Fibroblast of upper back skin (primary cell): ENCODE measurements at regions not wholly inside any gene's neighbourhood (a gene's known extent, or its start where the extent isn't known, plus 50 kb on each side); places are given as distances from the start of the nearest gene placed in this dataset.

ENCODE experiments used
- DNase-seq: peaks from one replicate; pipeline ENCODE4 v3.0.0-alpha.2; 2013

DNA sequence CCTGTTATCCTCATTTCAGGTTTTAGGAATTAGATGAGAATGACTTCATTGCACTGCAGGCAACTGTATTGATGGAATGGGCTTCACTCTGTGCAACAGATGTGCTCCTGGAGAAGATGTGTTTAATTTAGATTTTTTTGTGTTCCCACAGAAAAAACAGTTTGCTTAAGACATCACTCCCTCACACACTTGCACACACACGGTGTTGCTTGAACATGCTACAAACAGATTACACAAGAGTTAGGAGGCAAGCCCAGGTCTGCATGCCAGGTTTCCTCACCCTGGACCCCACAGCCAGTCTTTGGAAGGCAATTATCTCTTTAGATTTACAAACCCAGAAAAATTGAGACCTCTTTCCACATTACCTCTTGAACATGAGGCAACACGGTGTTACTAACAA, 93.7 kb upstream of the KLHL29 start:
- peak; percentile 54 for DNase-seq

DNA sequence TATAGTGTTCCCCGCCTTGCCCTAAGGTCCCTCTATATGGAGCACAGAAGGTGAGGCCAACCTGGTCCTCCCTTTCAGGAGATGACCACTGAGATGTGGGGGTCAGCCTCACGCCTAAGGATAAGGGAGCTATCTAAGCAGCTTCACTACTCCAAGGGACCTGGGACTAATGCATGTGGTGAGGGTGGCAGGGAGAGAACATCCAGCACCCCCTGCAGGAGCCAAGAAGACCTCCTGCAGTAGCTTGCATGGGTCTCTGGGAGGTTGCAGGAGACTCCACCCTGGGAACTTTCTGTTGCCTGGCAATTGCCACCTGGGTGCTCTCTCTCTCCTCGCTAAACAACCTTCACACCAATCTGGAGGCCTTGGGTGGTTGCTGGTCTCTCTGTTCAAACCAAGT, 93.0 kb upstream of the KLHL29 start:
- DNase-seq = no peak

DNA sequence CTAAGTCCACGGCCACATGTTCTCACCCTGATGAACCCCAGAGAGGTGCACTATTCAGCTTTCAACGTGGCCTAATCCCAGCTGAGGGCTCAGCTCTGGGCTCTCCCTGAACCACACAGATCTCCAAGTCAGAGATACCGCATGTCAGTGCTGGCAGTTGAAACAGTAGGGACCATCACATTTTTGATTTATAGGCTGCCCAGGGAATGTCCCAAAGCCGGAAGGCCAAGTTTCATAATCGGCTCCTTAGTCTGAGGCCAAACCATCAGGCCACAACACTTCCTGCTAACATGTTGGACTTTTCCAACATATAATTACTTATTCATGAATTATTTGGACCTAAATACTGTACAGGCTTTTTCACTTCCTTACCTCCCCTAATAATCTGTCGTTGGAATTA, 91.9 kb upstream of the KLHL29 start:
- peak; percentile 66 for DNase-seq

DNA sequence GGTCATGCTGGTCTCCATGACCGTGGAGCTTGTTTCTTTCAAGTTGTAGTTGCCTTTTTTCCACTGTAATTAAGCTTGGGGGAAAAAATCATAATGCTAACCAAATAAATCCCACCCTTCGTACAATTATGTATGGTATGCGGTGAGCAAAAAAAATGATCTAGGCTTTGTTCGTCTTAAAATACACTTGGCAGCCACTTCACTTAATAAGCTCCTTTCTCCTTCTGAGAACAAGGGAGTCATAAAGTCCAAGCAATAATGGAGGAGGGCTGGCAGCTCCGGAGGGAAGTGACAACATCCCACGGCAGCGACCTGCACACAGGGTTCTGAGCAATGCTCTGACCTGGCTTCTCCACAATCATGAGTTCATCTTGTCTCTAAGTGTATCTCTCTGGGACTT, 91.2 kb upstream of the KLHL29 start:
- peak; percentile 39 for DNase-seq

DNA sequence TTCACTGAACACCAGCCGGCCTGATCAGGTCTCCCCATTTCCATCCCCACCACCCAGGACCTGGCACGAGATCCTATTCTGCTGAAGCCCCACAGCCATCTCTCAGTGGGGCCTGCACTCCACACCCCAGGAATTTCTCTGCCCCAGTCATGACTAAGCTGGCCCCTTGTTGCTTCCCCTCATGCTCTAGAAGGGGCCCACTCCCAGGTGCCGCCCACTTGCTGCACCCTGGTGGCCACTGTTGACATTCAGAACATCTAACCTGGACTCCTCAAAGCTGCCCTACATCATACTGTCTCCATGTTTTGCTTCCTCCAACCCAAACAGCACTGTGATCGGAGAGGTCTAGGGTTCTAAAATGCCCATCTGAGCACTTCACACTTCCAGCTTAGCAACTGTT, 90.7 kb upstream of the KLHL29 start:
- DNase-seq = no peak

DNA sequence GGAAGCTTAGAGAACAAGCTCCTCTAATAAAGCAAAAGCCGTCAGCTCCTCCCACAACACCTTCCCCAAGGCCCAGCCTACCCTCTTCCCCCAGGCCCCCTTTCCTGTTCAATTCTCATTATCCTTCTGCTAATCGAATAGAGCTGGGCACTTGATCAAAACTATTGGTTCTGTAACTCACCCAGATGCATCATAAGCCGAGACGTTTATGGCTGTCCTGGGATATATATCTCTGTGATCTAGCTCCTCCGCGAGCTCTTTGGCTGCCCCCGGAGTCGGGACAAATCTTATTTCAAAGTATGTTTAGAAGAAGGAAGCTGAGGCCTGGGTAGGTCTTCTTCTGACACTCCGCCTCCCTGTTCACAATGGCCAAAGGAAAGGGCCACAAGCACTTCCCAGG, 88.3 kb upstream of the KLHL29 start:
- DNase-seq = no peak

DNA sequence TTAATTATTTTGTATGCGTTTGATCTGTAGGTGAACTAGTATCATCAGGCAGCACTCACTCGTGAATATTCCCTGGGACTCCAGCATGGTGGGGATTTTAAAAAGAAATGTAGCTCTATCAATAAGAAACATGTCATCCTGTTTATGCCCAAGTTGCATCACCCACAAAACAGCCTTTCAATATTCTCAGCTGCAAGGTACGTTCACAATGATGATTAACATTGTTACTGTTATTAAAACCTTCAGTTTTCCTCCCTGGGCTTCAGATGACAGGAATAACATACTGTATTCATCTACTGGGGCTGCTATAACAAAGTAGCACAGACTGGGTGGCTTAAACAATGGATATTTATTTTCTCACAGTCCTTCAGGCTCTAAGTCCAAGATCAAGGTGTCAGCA, 87.9 kb upstream of the KLHL29 start:
- no peak for DNase-seq

DNA sequence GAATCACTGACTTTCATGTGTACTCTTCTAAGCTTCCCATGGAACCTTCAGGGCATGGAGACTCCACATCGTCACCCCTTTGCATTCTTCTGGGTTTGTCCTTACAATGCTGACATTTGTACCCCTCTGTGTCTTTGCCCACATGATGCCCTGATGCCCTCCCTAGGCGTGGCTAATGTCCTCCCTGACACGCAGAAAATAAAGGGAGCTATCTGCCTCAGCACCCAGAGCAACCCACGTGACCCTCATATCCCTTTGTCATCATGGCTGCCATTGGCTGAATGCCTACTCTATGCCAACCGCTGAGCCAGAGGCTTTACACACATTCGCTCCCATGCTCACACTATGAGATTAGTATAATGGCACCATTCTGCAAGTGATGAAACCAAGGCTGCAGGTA, 86.4 kb upstream of the KLHL29 start:
- DNase-seq = no peak

DNA sequence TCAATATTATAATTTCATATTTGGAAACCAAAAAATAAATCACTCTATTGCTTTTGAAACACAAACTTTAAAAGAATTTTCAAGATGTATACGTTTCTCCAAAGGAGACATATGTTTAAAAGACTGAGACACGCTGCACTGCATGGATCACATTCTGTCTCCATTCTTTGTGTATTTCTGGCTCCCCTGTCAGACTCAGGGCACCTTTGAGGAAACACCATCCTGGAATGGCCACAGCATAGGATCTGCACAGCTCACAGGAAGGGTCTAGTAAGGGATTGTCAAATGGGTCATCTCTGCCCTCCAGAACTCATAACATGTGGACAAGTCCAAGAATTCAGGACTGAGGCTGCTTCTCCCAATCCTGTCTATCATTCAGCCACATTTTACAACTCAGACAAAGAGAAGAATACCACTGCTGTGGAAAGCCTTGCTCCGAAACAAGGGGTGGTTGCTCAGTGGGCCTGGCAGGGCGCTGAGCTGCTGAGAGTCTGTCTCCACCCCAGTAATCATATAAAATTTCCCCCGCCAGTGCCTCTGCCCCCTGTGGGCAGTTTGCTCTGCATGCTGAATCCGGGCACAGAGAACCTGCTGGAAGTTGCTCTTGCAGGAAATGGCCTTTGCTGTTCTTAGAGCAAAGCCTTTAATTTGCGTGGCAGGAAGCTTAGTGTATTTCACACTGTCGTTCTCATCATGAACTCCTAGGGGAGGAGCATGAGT, 85.3 kb upstream of the KLHL29 start:
- DNase-seq = no peak

DNA sequence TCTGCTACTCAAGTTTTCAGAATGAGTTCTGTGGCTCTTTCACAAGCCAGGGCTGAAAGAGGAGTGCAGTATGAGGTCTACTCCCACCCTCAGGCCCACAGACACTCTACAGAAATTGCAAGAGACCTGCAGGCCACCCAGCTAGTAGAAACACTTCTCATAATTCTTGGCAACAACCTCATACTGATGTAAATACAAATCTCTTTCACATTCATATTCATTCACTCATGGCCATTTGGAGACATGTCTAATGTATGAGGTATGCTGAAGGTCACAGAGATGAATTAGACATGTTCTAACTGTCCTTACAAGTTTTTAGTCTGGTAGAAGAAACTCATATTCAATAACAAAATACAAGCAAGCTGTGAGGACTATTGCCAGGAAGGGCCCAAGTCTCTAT, 83.8 kb upstream of the KLHL29 start:
- peak; percentile 79 for DNase-seq

DNA sequence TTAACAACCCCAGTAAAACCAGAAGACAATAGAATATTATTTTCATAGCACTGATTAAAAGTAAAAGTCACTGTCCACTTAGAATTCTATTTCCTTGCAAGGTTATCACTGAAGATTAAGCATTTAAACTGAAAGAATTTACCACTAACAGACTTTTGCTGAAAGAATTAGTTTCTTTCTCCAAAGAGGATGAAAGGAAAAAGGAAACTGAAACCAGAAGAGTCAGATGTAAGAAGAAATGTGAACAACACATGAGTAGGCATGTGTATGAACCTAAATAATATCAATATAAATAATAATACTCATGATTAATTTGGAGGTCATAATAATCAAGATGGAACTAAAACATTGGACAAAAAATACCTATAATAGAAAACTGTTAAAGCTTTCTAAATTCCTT, 82.4 kb upstream of the KLHL29 start:
- DNase-seq = no peak

DNA sequence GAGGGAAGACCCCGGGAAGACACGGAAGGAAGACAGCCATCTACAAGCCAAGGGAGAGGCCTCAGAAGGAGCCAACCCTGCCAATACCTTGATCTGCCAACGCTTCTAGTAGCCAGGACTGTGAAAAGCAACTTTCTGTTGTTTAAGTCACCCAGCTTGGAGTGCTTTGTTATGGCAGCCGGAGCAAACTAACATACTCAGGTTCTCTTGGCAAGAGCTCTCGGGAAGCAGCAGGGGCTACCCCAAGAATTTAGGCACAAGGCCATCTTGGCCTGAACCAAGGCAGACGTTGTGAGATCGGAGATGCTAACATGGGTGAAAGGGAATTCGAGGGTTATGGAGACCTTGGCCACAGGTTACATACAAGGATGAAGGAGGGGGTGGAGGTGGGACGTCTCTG, 78.6 kb upstream of the KLHL29 start:
- DNase-seq = no peak

DNA sequence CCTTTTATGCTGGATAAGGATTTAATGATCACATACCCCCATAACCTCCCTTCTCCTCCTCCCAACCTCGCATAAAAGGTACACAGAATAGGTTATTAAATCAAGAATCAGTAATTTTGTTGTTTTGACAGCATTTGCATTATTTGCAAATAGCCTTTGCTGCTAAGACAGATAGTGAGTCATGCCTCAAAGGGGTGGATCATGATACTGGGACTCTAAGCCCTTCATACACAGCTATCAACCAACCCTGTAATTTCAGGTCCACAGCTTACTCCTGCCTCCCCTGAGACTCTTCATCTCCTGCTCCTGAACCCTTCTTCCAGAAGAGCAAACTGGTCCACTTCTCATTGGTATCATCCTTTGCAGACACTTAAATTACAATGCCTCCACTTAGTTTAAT, 73.8 kb upstream of the KLHL29 start:
- no peak for DNase-seq

DNA sequence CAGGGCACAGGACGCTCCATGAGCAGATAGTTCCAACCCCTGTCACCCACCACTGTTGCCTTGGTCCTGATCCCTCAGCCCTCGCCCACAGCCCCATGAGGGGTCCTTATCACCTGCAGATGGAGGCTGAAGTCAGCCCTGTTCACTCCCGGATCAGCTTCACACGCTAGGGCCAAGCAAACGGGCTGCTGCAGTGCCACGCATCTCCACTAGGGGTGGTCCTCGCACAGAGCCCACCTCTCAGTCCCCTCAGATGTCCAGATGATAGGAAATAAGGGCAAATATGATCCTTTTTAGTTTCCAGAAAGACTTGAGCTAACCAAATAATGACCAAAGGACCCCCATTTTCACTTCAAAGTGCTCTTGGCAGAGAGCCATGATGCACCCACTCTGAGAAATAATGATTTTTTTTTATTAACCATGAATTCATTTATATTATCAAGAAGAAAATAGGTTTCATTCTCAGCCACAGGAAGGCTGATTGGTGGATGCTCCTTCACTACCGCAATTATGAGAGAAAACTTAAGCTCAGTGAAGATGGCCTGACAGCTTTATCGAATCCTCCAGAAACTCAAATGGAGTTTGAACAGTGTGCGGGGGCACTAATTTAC, 71.9 kb upstream of the KLHL29 start:
- DNase-seq = no peak

DNA sequence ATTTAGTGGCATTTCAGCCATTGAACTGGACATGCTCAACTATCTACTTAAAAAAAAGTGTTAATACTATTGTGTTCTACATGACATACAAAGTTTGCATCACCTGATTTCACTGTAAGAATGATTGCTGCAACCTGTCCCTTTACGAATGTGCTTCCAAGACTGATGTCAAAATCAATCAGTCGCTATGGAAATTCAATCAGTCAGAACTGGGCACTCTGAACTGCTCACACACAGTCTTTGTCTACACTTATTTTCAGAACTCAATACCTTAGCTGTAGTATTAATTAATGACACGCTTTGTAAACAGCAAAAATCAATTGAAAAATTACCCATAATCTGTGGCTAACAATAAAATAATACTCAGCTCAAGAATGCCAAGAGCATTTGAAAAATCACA, 70.3 kb upstream of the KLHL29 start:
- DNase-seq = no peak

DNA sequence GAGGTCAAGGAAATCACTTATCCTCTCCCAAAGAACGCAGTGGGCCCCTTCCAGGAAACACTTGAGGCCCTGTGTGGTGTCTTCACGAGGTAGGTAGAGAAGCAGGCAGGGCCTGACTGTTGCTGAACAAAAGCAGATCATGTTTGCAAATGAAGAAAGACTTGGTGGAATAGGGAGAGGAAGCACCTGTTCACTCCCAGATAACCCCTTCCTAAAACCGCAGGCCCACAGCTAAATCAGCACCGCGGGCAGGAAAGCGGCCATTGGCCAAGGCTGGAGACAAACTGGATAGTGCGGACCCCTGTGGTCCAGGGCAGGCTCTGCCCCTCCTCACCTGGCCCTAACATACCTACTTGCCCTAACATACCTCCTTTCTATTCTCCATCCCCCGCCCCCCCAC, 64.9 kb upstream of the KLHL29 start:
- DNase-seq = no peak

DNA sequence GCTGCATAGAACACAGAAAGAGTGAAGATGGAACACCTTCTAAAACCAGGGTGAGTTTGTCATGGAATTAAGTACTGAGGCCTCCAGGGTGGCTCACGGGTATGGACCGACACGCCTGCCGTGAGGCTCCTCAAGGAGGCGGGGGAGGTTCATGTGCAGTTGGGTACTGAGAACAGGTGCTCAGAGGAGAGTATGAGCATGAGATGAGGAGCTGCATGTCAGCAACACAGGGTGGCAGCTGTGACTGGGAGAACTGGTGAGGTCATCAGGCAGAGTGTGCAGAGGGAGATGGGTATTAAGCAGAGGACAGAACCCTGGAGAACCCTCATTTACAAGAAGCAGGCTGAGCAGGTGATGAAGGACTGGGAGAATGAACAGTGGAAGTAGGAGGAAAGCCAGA, 63.2 kb upstream of the KLHL29 start:
- no peak for DNase-seq

DNA sequence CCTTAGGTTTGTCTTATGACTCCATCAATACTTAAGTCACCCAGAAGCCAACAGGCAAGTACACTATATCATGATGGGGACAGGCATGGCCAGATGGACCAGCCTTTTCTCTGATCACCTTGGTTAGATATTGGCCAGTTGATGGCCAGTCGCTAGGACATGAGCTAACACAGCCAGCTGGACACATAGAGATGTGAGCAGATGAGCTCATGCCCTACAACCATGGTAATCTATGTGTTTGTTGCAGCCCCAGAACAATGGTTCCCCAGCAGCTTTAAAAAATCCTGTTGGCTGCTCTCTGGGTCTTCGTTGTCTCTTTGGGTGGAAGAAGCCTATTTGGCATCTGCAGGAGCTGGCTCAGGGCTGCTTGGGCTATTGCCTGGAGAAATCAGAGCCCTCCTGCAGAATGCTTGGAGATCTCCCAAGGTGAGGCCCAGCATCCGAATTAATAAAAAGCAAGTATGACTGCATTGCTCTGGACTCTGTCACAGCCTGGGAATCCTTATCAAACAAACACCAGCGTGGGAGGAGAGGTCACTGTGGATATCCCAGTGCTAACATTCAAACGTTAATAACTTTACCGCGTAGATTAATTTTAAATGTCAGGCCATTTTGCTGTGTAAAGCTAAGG, 62.3 kb upstream of the KLHL29 start:
- DNase-seq = no peak

DNA sequence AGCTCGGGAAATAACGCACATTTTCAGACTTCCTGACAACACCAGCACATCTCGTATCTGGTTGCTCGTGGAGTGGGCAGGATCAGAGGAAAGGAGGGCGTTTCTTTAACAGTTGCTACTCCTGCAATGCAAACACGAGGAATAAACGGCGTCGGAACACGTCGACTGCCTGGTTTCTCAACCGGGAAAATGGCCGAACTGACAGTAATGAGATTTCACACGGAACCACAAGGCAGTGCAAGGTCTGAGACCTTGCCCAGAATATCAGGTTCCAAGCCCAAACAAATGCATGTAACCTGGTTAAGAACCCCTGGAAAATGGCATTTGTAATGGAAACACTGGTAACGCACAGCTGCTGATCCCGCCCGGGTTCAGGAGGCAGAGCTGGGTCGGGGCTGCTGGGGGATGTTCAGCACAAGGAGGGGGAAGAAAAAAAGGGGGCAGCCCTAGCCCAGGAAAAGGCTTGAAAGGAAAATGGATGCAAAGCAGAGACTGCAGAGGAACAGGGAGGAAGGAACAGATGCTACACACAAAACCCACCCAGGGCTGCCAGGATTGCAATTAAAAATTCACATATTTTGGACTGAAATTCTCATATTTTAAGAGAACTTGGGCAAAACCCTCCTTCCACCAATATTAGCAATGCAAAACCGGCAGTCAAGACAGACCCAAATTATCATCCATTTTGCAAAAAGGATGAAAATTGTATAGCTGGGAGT, 61.6 kb upstream of the KLHL29 start:
- DNase-seq = no peak

DNA sequence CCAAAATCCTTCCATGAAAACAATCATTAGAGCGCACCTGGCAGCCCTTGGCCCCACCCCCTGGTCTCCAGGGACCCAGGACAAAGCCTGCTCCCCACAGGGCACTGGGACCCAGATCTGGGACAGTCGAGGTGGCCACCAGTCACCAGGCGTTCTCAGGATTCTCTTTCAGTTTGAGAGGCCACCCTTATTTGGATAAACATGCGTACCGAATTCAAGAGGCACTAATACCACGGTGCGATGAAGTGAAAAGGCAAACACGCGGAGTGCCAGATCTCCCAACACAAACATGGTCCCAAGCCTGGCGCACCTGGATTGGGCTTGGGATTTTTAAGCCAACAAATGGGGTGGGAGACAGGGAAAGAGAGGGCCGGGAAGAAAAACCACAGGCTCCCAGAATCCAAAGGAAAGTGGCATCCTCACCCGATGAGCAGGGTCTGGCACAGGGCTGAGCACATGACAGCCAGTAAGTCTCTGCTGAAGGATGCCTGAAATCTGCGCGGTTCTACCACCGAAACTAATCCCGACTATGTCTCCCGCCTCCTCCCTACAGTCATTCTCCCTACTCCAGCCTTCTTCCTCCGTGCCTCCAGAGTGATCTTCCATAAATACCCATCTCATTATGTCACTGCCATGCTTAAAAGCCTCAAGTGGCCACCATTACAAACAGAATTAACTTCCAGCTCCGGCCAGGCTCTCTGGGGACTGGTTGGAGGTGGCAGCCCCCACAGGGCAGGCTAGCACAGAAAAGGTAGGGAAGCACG, 60.9 kb upstream of the KLHL29 start:
- no peak for DNase-seq

DNA sequence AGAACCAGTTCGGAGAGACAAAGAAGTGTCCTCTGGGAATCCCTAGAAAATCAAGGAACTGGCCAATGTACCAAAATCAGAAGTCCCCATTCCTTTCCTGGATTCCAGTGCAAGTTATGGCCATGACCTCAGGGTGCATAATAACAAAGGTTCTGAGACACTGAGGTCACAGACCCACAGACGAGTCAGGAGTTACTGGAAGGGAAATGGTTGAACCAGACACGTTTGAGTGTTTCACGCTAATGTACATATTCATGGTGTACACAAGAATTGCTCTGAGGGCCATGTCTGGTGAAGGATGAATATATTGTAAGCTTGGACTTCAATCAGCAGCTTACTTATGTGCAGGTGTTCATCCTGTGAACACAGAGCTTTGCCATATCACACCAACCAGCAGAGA, 58.6 kb upstream of the KLHL29 start:
- no peak for DNase-seq

DNA sequence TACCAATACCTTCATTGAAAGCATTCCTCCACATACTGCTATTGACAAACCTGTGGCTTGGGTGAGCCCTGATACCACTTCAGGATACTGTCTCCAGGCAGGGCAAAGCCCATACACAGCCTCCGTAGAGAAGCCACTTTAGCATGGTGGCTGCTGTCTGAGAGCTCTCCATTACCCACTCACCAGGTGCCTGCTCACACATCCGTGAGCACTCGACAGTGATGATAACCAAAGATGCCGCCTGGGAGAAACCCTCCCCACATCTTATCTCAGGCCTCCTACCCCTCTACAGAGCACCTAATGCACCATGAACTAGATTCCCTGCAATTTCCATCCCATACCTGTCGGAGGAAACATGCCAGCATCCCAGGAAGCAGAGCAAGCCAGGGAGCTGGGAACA, 57.6 kb upstream of the KLHL29 start:
- DNase-seq = no peak

DNA sequence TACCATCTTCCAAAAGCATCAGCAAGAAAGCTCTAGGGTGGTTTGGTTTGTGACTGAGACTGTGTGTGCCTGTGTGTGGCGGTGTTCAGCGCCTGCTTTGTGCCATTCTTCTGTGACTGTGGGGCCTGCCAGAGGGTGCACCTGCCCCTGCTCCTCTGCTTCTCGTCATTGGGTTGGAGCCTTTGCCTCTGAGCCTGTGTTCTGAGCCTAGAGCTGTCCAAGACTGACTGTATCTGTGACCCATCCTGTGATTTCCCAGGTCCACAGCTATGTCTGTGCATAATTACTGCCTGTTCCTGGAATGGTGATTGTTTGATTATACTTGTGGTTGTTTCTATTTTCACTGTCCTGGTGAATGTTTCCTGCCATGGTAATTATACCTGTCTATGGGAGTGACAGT, 57.1 kb upstream of the KLHL29 start:
- no peak for DNase-seq
